ENCODE measurements at regions not wholly inside any gene's neighbourhood (a gene's known extent, or its start where the extent isn't known, plus 50 kb on each side); places are given as distances from the start of the nearest gene placed in this dataset.
"Not testable (repeated sequence)": the region's sequence is repeated elsewhere in the genome, so short reads cannot be mapped to it uniquely, and the experiment has no call there.

DNA sequence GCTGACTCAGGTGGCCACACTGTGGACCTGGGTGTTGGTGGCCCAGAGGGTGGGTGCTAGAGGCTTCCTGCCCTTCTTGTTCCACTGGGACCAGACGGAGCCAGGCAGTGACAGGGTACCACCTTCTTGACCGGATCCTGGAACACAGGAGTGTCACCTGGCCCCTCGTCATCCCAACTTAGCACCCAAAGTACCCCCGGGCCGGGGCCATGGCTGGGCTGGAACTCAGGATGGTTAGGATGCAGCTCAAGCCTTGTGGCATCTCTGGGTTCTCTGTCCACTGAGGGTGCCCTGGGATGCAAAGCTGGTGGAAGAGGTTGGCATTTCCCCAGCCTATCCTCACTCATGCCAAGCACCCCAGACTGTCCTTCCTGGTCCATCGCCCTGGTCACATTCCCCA, 61.4 kb downstream of the CCDC74A start:
- not testable (repeated sequence) for TF ChIP-seq POLR2A (IDR thresholded peaks at IDR 0.05)
- TF ChIP-seq, protein P1, sequence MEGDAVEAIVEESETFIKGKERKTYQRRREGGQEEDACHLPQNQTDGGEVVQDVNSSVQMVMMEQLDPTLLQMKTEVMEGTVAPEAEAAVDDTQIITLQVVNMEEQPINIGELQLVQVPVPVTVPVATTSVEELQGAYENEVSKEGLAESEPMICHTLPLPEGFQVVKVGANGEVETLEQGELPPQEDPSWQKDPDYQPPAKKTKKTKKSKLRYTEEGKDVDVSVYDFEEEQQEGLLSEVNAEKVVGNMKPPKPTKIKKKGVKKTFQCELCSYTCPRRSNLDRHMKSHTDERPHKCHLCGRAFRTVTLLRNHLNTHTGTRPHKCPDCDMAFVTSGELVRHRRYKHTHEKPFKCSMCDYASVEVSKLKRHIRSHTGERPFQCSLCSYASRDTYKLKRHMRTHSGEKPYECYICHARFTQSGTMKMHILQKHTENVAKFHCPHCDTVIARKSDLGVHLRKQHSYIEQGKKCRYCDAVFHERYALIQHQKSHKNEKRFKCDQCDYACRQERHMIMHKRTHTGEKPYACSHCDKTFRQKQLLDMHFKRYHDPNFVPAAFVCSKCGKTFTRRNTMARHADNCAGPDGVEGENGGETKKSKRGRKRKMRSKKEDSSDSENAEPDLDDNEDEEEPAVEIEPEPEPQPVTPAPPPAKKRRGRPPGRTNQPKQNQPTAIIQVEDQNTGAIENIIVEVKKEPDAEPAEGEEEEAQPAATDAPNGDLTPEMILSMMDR (IDR thresholded peaks at IDR 0.05): not testable (repeated sequence)

Data from heart left ventricle (tissue), 13 donors.